ENCODE measurements at regions not wholly inside any gene's neighbourhood (a gene's known extent, or its start where the extent isn't known, plus 50 kb on each side); places are given as distances from the start of the nearest gene placed in this dataset.

DNA sequence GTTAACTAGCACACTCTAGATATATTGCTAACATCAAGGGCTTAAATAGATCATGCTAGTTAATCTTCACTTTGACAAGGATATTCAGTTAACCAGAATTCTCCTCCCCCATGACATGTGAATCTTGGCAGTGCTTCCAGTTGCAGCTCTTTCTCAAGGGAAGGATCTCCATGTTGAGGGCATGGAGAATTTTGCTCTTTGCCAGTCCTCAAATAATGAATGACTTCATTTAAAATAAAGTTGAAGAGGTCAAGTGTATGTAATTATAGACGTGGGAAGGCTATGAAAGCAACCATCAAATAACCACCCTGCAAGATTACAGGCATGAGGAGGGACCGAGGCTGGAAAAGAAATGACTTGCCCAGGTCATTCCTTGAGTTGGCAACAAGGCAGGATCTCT is 87.3 kb upstream of the CPEB2 start:
- TF ChIP-seq, protein P1, sequence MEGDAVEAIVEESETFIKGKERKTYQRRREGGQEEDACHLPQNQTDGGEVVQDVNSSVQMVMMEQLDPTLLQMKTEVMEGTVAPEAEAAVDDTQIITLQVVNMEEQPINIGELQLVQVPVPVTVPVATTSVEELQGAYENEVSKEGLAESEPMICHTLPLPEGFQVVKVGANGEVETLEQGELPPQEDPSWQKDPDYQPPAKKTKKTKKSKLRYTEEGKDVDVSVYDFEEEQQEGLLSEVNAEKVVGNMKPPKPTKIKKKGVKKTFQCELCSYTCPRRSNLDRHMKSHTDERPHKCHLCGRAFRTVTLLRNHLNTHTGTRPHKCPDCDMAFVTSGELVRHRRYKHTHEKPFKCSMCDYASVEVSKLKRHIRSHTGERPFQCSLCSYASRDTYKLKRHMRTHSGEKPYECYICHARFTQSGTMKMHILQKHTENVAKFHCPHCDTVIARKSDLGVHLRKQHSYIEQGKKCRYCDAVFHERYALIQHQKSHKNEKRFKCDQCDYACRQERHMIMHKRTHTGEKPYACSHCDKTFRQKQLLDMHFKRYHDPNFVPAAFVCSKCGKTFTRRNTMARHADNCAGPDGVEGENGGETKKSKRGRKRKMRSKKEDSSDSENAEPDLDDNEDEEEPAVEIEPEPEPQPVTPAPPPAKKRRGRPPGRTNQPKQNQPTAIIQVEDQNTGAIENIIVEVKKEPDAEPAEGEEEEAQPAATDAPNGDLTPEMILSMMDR (IDR thresholded peaks at IDR 0.05) = no peak
- H3K27ac Mint-ChIP-seq (ENCODE audit: unreplicated experiment) = no peak overlapping the region
- H3K4me1 Mint-ChIP-seq (ENCODE audit: unreplicated experiment) = peaks cover 7% of the 10 kb centered on the region
- no peak overlapping the region for H3K4me3 Mint-ChIP-seq (ENCODE audit: unreplicated experiment)
- no peak for DNase-seq (ENCODE audit: extremely low spot score, unreplicated experiment)
- peaks cover 31% of the 10 kb centered on the region for H3K27me3 Mint-ChIP-seq (ENCODE audit: unreplicated experiment)
- H3K9me3 Mint-ChIP-seq (ENCODE audit: unreplicated experiment) = no peaks in the 10 kb centered on the region
- H3K36me3 Mint-ChIP-seq (ENCODE audit: unreplicated experiment) = no peaks in the 10 kb centered on the region

DNA sequence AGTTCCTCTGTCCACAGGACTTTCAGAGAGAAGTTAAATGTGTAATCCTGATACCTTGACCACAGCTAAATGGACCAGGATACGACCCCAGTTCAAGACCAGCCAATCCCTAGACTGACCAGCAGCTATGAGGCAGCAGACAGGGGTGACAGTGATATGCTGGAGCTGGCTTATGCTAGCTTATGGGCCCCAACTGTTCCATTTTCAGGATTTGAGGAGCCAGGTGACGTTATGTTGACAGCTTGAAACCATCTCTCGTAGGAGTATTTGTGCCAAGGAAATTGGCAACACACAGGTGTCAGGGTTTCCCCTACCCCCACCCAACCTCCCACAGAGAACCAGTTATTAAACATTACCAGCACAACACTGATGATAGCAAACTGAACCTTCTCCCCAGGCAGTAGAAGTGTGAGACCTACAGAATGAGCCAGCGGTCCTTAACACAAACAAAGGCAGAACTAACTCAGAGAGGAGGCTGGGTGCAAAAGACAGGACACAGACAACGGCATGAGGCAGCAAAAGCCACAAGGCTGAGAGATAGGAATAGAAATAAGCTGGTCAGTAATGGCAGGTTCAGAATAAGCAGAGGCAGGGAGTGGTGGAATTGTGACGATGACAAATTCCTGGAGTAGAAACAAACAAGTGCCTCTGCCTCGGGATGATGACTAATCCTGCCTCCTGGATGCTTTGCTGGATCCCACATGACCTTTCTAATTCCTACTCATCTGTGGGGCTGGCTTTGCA is 85.6 kb upstream of the CPEB2 start:
- H3K27me3 Mint-ChIP-seq (ENCODE audit: unreplicated experiment) = peaks cover 17% of the 10 kb centered on the region
- H3K27ac Mint-ChIP-seq (ENCODE audit: unreplicated experiment) = no peak overlapping the region
- H3K4me3 Mint-ChIP-seq (ENCODE audit: unreplicated experiment) = no peak overlapping the region
- no peak for DNase-seq (ENCODE audit: extremely low spot score, unreplicated experiment)
- no peaks in the 10 kb centered on the region for H3K36me3 Mint-ChIP-seq (ENCODE audit: unreplicated experiment)
- TF ChIP-seq, protein P1 (IDR thresholded peaks at IDR 0.05) = no peak
- H3K4me1 Mint-ChIP-seq (ENCODE audit: unreplicated experiment) = peaks cover 7% of the 10 kb centered on the region
- H3K9me3 Mint-ChIP-seq (ENCODE audit: unreplicated experiment) = no peaks in the 10 kb centered on the region

DNA sequence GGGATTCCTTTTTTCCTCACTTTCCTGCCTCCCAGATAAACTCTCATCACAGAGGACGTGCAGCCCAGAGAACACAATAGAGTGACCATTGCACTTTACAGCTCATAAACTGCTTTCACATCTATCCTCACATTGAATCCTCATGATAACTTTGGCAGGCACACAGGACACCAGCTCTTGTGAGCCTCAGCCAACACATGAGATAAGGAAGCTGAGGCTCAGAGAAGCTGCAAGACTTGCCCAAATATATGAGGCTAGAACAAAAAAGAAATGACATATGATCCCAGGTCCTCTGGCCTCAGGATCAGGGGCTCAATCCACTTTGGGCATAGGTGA is 85.0 kb upstream of the CPEB2 start:
- Mint-ChIP-seq H3K4me3 (ENCODE audit: unreplicated experiment) (no peak overlapping the region), H3K4me1 (ENCODE audit: unreplicated experiment) (peaks cover 7% of the 10 kb centered on the region), H3K36me3 (ENCODE audit: unreplicated experiment) (no peaks in the 10 kb centered on the region), H3K27me3 (ENCODE audit: unreplicated experiment) (peaks cover 17% of the 10 kb centered on the region), H3K9me3 (ENCODE audit: unreplicated experiment) (no peaks in the 10 kb centered on the region), H3K27ac (ENCODE audit: unreplicated experiment) (no peak overlapping the region)
- TF ChIP-seq, protein P1 (IDR thresholded peaks at IDR 0.05) = no peak
- DNase-seq (ENCODE audit: extremely low spot score, unreplicated experiment) = no peak

DNA sequence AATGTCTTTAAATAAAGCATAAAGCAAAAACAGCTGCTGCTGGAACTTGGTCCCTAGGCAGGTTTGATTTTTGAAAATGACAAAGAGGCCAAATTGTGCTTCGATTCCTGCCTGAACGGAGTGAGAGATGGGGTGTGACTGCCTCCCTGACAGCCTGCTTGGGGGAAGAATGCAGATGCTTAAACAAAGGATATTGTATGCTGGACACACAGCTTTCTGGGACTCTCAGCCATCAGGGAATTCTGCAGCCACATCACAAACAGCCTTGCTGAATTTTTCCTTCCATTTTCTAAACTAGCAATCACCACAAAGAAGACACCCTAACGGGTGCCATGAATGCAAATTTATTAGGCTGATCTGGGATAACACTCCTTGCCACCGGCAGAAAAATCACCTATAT is 83.9 kb upstream of the CPEB2 start:
- peaks cover 7% of the 10 kb centered on the region for H3K4me1 Mint-ChIP-seq (ENCODE audit: unreplicated experiment)
- DNase-seq (ENCODE audit: extremely low spot score, unreplicated experiment) = no peak
- TF ChIP-seq, protein P1 (IDR thresholded peaks at IDR 0.05) = no peak
- H3K9me3 Mint-ChIP-seq (ENCODE audit: unreplicated experiment) = no peaks in the 10 kb centered on the region
- H3K36me3 Mint-ChIP-seq (ENCODE audit: unreplicated experiment) = no peaks in the 10 kb centered on the region
- H3K27me3 Mint-ChIP-seq (ENCODE audit: unreplicated experiment) = peaks cover 17% of the 10 kb centered on the region
- H3K4me3 Mint-ChIP-seq (ENCODE audit: unreplicated experiment) = no peak overlapping the region
- H3K27ac Mint-ChIP-seq (ENCODE audit: unreplicated experiment) = no peak overlapping the region

DNA sequence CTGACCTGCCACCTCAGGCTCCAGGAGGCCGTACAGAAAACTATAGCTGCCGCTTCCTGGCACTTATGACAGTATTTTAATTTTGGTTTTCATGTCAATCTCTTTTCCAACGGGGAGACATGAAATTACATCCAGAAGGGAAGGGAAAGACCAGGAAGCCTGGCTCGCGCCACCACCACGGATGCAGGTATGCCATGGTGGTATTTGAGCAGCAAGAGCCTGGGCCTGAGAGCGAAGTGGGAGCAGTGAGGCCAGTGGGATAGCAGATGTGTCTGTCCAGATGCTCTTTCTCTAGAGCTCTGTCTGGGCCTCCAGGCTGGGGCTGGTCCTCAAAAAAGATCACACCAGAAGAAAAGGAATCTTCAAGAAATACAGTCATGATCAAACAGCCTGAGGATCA is 82.5 kb upstream of the CPEB2 start:
- Mint-ChIP-seq H3K36me3 (ENCODE audit: unreplicated experiment) (no peaks in the 10 kb centered on the region), H3K27ac (ENCODE audit: unreplicated experiment) (no peak overlapping the region), H3K4me3 (ENCODE audit: unreplicated experiment) (no peak overlapping the region), H3K4me1 (ENCODE audit: unreplicated experiment) (peaks cover 7% of the 10 kb centered on the region), H3K9me3 (ENCODE audit: unreplicated experiment) (no peaks in the 10 kb centered on the region), H3K27me3 (ENCODE audit: unreplicated experiment) (peaks cover 15% of the 10 kb centered on the region)
- no peak for DNase-seq (ENCODE audit: extremely low spot score, unreplicated experiment)
- TF ChIP-seq, protein P1 (IDR thresholded peaks at IDR 0.05) = no peak
